ENCODE measurements at regions not wholly inside any gene's neighbourhood (a gene's known extent, or its start where the extent isn't known, plus 50 kb on each side); places are given as distances from the start of the nearest gene placed in this dataset.

DNA sequence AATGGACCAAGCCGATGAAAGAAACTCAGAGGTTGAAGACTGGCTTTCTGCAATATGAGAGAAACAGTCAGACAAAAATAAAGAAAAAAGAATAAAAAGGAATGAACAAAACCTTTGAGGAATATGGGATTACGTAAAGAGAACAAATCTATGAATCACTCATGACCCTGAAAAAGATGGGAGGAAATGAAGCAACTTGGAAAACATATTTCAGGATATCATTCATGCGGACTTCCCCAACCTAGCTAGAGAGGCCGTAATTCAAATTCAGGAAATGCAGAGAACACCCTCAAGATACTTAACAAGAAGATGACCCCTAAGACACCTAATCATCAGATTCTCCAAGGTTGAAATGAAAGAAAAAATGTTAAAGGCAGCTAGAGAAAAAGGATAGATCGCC, 705.3 kb upstream of the CHRM3 start:
- no peak for TF ChIP-seq CTCF (IDR thresholded peaks at IDR 0.05; ENCODE audit: borderline replicate concordance, extremely low read depth, low read length, poor library complexity, severe bottlenecking)
- no peak for TF ChIP-seq EZH2 (IDR thresholded peaks at IDR 0.05; ENCODE audit: borderline replicate concordance, low read depth, low read length, severe bottlenecking)

Data from DND-41 (cell line).